DMS 273 (cell line): ENCODE measurements at regions not wholly inside any gene's neighbourhood (a gene's known extent, or its start where the extent isn't known, plus 50 kb on each side); places are given as distances from the start of the nearest gene placed in this dataset.
"Not testable (repeated sequence)": the region's sequence is repeated elsewhere in the genome, so short reads cannot be mapped to it uniquely, and the experiment has no call there.

Source experiments
- DNase-seq: peaks from one replicate; lab custom pipeline; 2025; ENCODE audit not compliant: unreplicated experiment; lab: John Stamatoyannopoulos, UW

- DNase-seq: no peak
These were observed 925.3 kb upstream of the CDH10 start for GRCh38 chr5:25570067-25570583.

- peak; percentile 13 for DNase-seq
These were observed 924.3 kb upstream of the CDH10 start for GRCh38 chr5:25568989-25569625.

DNA sequence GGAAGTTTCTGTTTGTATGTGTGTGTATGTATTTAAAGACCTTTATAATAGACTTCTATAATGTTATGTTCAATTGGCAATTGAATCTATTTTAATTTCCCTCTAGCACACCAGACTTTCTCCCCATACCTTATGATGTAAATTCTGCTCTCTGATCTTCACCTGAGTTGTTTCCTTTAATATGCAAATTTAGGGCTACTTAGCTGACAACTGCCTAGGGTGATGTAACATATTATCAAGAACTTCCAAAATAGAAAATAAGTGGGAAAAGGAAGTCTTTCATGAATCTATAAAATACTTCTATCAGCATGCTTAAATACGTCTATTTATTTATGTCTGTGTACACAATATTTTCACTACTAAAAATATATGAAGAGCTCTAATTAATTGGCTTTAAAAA, 923.5 kb upstream of the CDH10 start:
- no peak for DNase-seq

GRCh38 chr5:25567881-25568280, 923.1 kb upstream of the CDH10 start:
- no peak for DNase-seq

GRCh38 chr5:25562656-25563055, 917.9 kb upstream of the CDH10 start:
- DNase-seq: no peak

DNA sequence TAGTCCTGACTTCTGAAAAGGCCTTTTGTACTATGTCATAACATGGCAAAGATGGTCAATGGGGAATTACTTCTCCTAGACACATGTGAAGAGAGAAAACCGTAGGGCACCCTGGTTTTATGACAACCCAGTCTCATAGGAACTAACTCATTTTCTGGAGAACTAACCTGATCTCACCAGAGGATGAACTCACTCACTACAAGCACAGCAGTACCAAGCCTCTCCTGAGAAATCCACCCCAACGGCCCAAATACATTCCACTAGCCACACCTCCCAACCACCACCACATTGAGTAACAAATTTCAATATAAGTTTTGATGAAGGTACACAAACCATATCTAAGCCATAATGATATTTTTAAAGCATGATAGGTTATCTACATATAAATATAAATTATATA, 909.3 kb upstream of the CDH10 start:
- DNase-seq: no peak

GRCh38 chr5:25552871-25553481, 908.2 kb upstream of the CDH10 start:
- no peak for DNase-seq

DNA sequence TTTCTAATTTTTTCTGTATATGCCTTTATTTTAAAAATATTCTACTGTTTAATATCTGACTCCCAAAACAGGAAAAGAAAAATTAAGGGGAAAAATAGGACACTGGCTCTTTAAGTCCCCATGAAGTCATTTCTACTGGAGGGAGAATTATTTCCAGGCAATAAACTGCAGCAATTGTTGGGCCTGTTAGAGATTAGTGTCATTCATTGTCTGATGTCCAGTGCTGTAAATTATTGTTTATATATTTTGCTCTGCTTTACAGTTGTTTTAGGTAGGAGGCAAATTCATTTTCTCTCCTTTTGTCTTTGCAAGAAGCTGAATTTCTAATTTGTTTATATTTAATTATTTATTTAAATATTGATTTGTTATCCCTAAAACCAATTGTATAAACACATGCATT, 906.0 kb upstream of the CDH10 start:
- no peak for DNase-seq

GRCh38 chr5:25544652-25545249, 900.0 kb upstream of the CDH10 start:
- peak; percentile 70 for DNase-seq

GRCh38 chr5:25540628-25541027, 895.9 kb upstream of the CDH10 start:
- DNase-seq: no peak

DNA sequence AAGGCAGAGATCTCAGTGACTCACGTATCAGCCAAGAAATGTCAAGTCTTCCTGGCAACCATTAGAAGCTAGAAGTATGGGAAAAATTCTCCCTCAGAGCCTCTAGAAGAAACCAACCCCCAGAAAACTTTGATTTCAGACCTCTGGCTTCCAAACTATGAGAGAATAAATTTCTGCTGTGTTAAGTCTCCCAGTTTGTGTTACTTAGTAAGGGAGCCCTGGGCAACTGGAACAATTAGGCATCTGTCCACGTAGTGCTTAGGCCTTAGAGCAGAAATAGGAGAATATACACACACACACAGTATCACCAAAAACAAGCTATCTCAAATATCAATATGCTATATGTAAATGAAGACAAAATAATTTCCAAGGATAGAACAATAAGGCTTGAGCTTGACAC, 894.8 kb upstream of the CDH10 start:
- DNase-seq: no peak

- DNase-seq: not testable (repeated sequence)
These were observed 891.7 kb upstream of the CDH10 start for GRCh38 chr5:25536461-25536860.

- no peak for DNase-seq
These were observed 871.4 kb upstream of the CDH10 start for GRCh38 chr5:25516141-25516540.

DNA sequence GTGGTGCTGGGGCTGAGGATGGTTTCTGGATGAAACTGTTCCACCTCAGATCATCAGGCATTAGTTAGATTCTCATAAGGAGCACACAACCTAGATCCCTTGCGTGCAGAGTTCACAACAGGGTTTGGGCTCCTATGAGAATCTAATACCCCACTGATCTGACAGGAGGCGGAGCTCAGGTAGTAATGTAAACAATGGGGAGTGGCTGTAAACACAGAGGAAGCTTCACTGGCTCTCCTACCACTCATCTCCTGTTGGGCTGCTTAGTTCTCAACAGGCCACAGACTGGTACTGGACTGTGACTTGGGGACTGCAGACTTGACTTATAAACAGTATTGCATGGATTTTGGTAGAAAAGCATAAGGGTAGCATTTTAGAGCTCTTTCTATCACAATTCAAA, 870.7 kb upstream of the CDH10 start:
- no peak for DNase-seq

GRCh38 chr5:25510692-25511091, 865.9 kb upstream of the CDH10 start:
- not testable (repeated sequence) for DNase-seq

- not testable (repeated sequence) for DNase-seq
These were observed 863.2 kb upstream of the CDH10 start for GRCh38 chr5:25508011-25508410.

- DNase-seq: no peak
These were observed 855.9 kb upstream of the CDH10 start for GRCh38 chr5:25500635-25501034.

- no peak for DNase-seq
These were observed 845.2 kb upstream of the CDH10 start for GRCh38 chr5:25489834-25490538.

GRCh38 chr5:25488119-25488518, 843.3 kb upstream of the CDH10 start:
- DNase-seq: no peak

DNA sequence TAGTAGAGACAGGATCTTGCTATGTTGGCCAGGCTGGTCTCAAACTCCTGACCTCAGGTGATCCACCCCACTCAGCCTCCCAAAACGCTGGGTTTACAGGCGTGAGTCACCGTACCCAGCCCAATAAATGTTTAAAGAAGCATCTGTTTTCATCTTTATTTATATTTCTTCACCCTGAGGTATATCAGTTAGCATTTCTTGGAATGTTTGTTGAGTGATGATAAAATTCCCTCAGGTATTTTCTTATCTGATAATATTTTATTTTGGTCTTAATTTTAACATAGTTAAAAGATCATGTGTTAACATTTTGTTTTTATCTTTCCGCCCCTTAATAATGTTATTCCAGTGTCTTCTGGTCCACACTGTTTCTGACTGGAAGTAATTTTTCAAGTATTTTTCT, 839.6 kb upstream of the CDH10 start:
- DNase-seq: no peak

DNA sequence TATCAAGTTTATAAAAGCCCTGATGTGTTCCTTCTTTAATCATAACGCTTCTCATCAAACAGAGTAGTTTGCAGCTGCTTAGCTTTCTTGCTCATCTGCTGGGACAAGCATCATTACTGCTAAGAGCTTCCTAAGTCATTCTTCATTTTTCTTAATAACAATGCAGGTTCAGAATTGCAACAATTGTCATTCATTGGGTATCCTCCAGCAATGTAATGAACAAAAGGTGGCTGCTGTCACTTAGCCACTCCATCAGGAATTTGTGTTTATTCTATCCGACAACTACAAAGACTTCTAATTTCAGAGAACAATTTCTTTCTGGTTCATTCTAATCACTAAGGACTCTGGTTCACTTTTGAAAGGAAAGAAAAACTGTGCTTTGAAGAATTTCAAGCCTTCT, 836.7 kb upstream of the CDH10 start:
- no peak for DNase-seq

DNA sequence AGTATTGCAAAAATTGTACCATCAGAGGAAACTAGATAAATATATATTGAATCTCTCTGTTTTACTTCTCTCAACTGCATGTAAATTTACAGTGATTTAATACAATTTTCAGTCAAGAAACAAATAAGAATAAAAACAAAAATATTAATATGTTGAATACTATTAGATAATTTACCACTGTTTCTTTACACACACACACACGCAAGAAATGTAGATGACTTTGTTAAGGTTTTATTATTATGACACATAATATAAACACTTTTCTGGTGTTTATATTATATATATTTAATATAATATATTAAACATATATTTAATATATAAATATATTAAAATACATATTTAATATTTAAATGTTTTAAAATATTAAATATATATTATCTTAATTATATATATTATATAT, 814.3 kb upstream of the CDH10 start:
- DNase-seq: no peak
